ENCODE measurements at regions not wholly inside any gene's neighbourhood (a gene's known extent, or its start where the extent isn't known, plus 50 kb on each side); places are given as distances from the start of the nearest gene placed in this dataset.

DNA sequence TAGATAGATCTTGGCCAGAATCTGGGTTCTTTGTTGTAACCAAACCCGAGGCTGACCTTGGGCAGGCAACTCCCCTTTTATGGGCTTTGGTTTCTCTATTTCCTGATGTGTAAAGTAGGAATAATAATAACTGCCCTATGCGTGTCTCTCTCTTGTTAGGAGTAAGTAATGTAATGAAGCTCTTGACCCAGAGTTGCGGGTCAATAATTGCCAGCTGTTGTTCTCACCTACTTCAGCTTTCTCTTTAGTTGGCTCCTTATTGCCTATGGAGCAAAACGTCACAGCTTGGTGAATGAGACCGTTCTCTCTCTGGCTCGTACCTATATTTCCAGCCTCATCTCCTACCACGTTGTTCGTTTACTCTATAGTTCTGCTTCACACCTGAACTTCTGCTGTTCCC, 56.6 kb upstream of the KIRREL3 start:
- TF ChIP-seq, protein P1, sequence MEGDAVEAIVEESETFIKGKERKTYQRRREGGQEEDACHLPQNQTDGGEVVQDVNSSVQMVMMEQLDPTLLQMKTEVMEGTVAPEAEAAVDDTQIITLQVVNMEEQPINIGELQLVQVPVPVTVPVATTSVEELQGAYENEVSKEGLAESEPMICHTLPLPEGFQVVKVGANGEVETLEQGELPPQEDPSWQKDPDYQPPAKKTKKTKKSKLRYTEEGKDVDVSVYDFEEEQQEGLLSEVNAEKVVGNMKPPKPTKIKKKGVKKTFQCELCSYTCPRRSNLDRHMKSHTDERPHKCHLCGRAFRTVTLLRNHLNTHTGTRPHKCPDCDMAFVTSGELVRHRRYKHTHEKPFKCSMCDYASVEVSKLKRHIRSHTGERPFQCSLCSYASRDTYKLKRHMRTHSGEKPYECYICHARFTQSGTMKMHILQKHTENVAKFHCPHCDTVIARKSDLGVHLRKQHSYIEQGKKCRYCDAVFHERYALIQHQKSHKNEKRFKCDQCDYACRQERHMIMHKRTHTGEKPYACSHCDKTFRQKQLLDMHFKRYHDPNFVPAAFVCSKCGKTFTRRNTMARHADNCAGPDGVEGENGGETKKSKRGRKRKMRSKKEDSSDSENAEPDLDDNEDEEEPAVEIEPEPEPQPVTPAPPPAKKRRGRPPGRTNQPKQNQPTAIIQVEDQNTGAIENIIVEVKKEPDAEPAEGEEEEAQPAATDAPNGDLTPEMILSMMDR (IDR thresholded peaks at IDR 0.05; ENCODE audit: control insufficient read depth, insufficient read depth, low read depth, low read length, missing control alignments): no peak
- DNase-seq (ENCODE audit: low read depth): no peak
- no peak overlapping the region for H3K4me3 ChIP-seq (ENCODE audit: control insufficient read depth, low read depth, low read length)

DNA sequence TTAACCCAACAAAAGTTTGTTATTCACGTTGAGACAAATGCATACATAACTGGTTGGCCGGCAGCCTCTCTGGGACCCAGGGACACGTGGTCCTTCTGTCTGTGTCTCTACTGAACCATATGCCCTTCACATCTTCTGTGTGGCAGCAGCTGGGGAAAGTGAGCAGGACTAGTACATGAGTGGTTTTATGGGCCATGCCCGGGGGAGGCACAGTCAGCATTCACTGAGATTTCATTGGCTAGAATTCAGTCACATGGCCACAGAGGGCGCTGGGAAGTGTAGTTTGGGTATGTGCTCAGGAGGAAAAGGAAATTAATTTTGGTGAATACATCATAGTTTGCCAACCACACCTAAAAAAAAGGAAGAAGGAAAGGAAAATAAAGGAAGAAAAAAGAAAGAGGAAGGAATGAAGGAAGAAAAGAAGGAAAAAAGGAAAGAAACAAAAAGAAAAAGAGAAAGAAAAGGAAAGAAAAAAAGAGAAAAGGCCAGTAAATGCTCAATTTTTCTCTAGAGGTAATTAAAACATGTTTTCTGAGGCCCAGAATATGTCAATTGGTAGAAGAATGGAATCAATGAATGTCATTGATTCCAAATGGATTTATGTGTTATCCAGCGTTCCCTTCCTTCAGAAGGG, 55.9 kb upstream of the KIRREL3 start:
- DNase-seq (ENCODE audit: low read depth): no peak
- no peak overlapping the region for H3K4me3 ChIP-seq (ENCODE audit: control insufficient read depth, low read depth, low read length)
- TF ChIP-seq, protein P1 (IDR thresholded peaks at IDR 0.05; ENCODE audit: control insufficient read depth, insufficient read depth, low read depth, low read length, missing control alignments): no peak

DNA sequence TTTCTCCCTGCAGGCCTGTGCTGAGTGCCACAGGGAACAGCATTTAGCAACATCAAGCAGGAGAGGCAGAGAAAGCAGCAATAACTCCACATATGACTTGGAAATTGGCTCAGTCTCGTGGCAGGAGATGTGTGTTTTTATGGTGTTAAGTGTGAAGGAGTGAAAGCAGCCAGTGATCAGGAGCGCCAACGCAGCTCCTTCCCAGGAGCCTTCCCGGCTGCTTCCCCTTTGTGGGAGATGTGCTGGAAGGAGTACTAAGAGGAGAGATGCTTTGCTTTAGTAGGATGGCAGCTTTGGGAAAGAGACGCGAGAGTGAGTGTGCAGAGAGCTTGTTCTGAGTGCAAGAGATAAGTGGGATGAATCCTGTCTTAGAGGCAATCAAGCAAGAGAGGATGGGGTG, 54.7 kb upstream of the KIRREL3 start:
- TF ChIP-seq, protein P1 (IDR thresholded peaks at IDR 0.05; ENCODE audit: control insufficient read depth, insufficient read depth, low read depth, low read length, missing control alignments): no peak
- DNase-seq (ENCODE audit: low read depth): no peak
- no peak overlapping the region for H3K4me3 ChIP-seq (ENCODE audit: control insufficient read depth, low read depth, low read length)

DNA sequence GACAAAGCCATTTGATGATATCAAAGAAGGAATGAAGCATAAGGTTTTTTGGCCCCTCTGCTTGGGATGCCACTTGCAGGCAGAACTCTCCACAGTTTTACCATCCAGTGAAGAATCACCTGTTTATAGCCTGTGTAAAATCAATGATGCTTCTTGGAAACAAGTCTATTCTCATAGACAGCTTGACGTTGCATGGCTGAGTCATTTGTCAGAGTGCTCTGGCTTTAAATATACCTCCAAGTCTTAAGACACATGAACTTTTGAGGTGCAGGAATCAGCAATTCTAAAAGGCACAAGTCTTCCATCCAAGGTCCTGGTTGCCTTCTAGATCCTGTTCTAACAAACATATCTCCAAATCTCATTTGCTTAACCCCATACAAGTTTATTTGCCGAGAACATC, 53.6 kb upstream of the KIRREL3 start:
- no peak for DNase-seq (ENCODE audit: low read depth)
- TF ChIP-seq, protein P1 (IDR thresholded peaks at IDR 0.05; ENCODE audit: control insufficient read depth, insufficient read depth, low read depth, low read length, missing control alignments): no peak
- H3K4me3 ChIP-seq (ENCODE audit: control insufficient read depth, low read depth, low read length): no peak overlapping the region

DNA sequence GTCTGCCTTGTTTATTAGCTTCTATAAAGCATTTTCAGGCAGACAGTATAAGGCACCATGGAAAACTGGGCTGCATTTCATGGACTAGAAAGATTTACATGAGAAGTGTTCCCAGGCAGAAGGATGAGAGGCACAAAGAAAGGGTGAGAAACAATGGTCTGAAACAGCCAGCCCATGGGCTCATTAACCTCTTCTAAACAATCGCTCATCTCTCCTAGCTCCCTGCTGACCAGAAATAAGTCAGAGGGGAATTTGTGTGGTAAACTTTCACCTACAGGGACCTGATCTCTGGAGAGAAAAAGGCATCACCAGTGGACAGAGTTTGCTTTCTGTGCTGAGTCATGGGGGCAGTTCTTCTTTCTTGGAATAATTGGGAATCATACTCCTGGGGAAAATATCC, 51.8 kb upstream of the KIRREL3 start:
- TF ChIP-seq, protein P1 (IDR thresholded peaks at IDR 0.05; ENCODE audit: control insufficient read depth, insufficient read depth, low read depth, low read length, missing control alignments): no peak
- H3K4me3 ChIP-seq (ENCODE audit: control insufficient read depth, low read depth, low read length): no peak overlapping the region
- DNase-seq (ENCODE audit: low read depth): no peak

Data from AG09309 (cell line).